ENCODE measurements at regions not wholly inside any gene's neighbourhood (a gene's known extent, or its start where the extent isn't known, plus 50 kb on each side); places are given as distances from the start of the nearest gene placed in this dataset.

DNA sequence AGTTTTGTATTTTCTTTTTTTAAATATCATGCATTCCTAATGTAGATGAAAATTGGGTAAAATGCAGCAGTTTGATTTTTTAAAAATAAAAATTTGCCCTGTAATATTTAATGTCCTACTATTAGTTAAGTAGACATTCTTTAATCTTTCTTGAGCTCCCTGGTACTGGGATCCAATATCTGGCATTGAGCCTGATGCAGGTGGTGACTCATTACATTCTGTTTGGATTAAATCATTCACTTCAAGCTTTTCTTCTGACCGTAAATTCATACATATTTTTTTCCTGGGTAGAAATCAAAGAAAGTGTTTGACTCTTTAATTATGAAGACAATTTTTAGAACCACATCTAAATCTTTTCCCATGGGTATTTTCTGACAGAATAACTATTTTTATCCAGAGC is 768.8 kb upstream of the SLC35B3 start:
- no peak for TF ChIP-seq POLR2AphosphoS5 (IDR thresholded peaks at IDR 0.05; ENCODE audit: insufficient read depth in 1 of 2, low read depth in 1 of 2)
- TF ChIP-seq, protein P1, sequence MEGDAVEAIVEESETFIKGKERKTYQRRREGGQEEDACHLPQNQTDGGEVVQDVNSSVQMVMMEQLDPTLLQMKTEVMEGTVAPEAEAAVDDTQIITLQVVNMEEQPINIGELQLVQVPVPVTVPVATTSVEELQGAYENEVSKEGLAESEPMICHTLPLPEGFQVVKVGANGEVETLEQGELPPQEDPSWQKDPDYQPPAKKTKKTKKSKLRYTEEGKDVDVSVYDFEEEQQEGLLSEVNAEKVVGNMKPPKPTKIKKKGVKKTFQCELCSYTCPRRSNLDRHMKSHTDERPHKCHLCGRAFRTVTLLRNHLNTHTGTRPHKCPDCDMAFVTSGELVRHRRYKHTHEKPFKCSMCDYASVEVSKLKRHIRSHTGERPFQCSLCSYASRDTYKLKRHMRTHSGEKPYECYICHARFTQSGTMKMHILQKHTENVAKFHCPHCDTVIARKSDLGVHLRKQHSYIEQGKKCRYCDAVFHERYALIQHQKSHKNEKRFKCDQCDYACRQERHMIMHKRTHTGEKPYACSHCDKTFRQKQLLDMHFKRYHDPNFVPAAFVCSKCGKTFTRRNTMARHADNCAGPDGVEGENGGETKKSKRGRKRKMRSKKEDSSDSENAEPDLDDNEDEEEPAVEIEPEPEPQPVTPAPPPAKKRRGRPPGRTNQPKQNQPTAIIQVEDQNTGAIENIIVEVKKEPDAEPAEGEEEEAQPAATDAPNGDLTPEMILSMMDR (IDR thresholded peaks at IDR 0.05), result no peak

Measured in vagina (tissue), 2 donors.